ENCODE measurements at regions not wholly inside any gene's neighbourhood (a gene's known extent, or its start where the extent isn't known, plus 50 kb on each side); places are given as distances from the start of the nearest gene placed in this dataset.

DNA sequence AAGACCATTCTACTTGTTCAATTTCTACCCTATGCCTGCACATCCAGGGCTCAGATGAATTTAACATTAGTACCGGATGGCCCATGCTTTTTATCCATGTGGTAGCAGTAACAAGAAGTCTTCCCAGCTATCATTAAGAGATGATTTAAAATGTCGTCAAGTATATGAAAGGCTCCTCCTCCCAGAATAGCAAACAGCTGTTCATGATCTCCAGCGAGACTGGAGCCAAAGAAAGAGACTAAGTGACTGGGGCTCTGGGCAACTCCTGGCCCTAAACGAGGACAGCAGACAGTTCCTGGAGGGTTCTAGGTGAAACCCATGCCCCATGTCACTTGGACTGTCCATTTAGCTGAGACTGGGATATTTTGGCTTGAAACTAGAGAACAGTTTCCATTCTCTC lies 160.8 kb downstream of the CDC5L start (continued):
- TF ChIP-seq HMGA2 (CRISPR knock-in tag; IDR thresholded peaks at IDR 0.05): no peak
- no peak for TF ChIP-seq CREB1 (CRISPR knock-in tag; IDR thresholded peaks at IDR 0.05)
- TF ChIP-seq, protein P1, sequence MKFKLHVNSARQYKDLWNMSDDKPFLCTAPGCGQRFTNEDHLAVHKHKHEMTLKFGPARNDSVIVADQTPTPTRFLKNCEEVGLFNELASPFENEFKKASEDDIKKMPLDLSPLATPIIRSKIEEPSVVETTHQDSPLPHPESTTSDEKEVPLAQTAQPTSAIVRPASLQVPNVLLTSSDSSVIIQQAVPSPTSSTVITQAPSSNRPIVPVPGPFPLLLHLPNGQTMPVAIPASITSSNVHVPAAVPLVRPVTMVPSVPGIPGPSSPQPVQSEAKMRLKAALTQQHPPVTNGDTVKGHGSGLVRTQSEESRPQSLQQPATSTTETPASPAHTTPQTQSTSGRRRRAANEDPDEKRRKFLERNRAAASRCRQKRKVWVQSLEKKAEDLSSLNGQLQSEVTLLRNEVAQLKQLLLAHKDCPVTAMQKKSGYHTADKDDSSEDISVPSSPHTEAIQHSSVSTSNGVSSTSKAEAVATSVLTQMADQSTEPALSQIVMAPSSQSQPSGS (CRISPR knock-in tag; IDR thresholded peaks at IDR 0.05; ENCODE audit: borderline replicate concordance, low read depth): no peak

DNA sequence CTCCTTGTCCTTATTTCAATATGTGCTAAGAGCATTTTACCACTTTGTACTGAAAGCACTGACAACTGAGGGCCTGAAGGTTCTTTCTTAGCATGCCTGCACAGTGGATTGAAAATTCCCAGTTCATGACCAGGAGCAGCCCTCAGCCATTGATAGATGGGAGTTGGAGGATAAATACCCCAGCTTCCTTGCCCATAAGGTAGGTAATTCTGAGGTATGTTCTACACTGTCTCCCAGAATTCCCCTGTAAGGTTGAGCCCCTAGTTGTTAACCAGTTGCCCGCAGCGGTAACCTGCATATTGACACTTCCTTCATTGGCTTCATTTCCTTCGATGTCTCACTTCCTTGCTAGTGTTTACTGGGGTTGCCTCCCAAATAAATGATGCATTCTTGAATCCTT lies 162.0 kb downstream of the CDC5L start:
- ChIA-PET POLR2A (no interaction called here), CTCF (no interaction called here)
- 0 out of 2 replicates have a peak, but pooled peaks cover 3% of the 10 kb centered on the region for H3K9me3 Mint-ChIP-seq
- TF ChIP-seq RORB (CRISPR knock-in tag; IDR thresholded peaks at IDR 0.05) (no peak), TEAD1 (CRISPR knock-in tag; IDR thresholded peaks at IDR 0.05) (no peak), IRF2 (CRISPR knock-in tag; IDR thresholded peaks at IDR 0.05; ENCODE audit: borderline replicate concordance, low read depth) (no peak), ZBTB21 (CRISPR knock-in tag; IDR thresholded peaks at IDR 0.05; ENCODE audit: borderline replicate concordance) (no peak)
- TF ChIP-seq, protein P2, sequence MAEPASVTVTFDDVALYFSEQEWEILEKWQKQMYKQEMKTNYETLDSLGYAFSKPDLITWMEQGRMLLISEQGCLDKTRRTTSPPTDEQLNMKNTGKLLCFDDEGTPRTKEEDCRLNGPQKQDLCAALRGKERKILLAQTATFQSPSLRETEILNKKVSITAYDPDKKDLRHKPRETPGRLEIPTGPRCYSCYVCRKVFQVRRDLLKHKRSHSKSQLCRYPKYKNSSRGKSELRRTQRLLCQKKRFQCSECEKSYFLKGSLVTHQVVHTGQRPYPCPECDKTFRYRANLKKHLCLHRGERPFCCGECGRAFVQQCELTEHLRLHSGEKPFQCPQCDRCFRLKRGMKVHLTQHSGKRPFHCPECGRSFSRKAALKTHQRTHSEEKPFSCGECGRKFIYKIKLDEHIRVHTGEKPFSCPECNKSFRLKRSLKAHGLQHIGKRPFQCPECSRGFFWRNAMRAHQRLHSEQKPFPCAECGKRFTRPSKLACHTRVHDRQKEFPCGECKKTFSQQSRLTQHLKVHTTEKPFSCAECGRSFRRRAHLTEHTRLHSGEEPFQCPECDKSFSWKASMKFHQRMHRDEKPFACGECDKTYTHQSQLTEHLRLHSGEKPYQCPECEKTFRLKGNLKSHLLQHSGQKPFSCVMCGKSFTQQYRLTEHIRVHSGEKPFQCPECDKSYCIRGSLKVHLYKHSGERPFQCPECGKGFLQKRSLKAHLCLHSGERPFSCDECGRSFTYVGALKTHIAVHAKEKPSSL (CRISPR knock-in tag; conservative IDR thresholded peaks at IDR 0.05): no peak
- ATAC-seq (no peak), DNase-seq (ENCODE audit: low spot score) (no peak)
- H3K4me3 Mint-ChIP-seq: no peak overlapping the region
- H3K27me3 Mint-ChIP-seq (ENCODE audit: low read depth): no peaks in the 10 kb centered on the region
- H3K4me1 Mint-ChIP-seq: peaks cover 4% of the 10 kb centered on the region; the same call in 1 of the 2 replicates
- H3K27ac Mint-ChIP-seq: no peak overlapping the region
- no peaks in the 10 kb centered on the region for H3K36me3 Mint-ChIP-seq

DNA sequence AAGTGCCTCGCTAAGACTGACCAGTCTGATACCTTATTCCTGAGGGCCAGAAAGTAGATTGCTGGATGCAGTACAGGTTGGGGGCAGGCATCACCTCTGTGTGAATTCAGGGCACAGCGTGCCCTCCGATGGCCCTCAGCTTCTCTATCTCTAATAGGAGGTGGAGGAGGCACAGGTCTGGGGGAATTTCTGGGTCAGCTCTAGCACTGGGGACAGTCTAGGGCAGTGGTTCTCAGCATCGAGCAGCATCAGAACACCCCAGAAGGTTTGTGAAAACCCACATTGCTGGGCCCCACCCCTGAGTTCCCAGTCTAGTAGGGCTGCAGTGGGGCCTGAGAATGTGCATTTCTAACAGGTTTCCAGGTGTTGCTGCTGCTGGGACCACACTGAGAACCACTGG lies 166.7 kb downstream of the CDC5L start:
- H3K36me3 Mint-ChIP-seq: no peaks in the 10 kb centered on the region
- no peaks in the 10 kb centered on the region for H3K9me3 Mint-ChIP-seq
- peaks cover 7% of the 10 kb centered on the region for H3K4me1 Mint-ChIP-seq
- TF ChIP-seq SMAD4 (CRISPR knock-in tag; IDR thresholded peaks at IDR 0.05) (no peak), GABPB1 (CRISPR knock-in tag; IDR thresholded peaks at IDR 0.05) (no peak), NFYB (CRISPR knock-in tag; conservative IDR thresholded peaks at IDR 0.05; ENCODE audit: low read depth) (no peak), RORB (CRISPR knock-in tag; IDR thresholded peaks at IDR 0.05) (no peak), CBFB (CRISPR knock-in tag; IDR thresholded peaks at IDR 0.05; ENCODE audit: low read depth) (no peak), ZNF423 (CRISPR knock-in tag; IDR thresholded peaks at IDR 0.05) (no peak), ZNF416 (CRISPR knock-in tag; IDR thresholded peaks at IDR 0.05) (no peak), OVOL2 (CRISPR knock-in tag; IDR thresholded peaks at IDR 0.05; ENCODE audit: borderline replicate concordance) (no peak)
- TF ChIP-seq, protein P3, sequence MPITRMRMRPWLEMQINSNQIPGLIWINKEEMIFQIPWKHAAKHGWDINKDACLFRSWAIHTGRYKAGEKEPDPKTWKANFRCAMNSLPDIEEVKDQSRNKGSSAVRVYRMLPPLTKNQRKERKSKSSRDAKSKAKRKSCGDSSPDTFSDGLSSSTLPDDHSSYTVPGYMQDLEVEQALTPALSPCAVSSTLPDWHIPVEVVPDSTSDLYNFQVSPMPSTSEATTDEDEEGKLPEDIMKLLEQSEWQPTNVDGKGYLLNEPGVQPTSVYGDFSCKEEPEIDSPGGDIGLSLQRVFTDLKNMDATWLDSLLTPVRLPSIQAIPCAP (CRISPR knock-in tag; IDR thresholded peaks at IDR 0.05): no peak
- H3K27ac Mint-ChIP-seq: no peak overlapping the region
- no peaks in the 10 kb centered on the region for H3K27me3 Mint-ChIP-seq (ENCODE audit: low read depth)
- DNase-seq (ENCODE audit: low spot score) (no peak), ATAC-seq (no peak)
- CTCF ChIA-PET: no interaction called here
- no peak overlapping the region for H3K4me3 Mint-ChIP-seq
- POLR2A ChIA-PET: no interaction called here

GRCh38 chr6:44554861-44555260 lies 167.4 kb downstream of the CDC5L start:
- no peak for DNase-seq (ENCODE audit: low spot score)
- no peaks in the 10 kb centered on the region for H3K27me3 Mint-ChIP-seq (ENCODE audit: low read depth)
- POLR2A ChIA-PET: no interaction called here
- H3K4me1 Mint-ChIP-seq: peaks cover 12% of the 10 kb centered on the region
- ATAC-seq: no peak
- no peak overlapping the region for H3K4me3 Mint-ChIP-seq
- CTCF ChIA-PET: no interaction called here
- no peak overlapping the region for H3K27ac Mint-ChIP-seq
- H3K9me3 Mint-ChIP-seq: no peaks in the 10 kb centered on the region
- H3K36me3 Mint-ChIP-seq: no peaks in the 10 kb centered on the region
- no peak for TF ChIP-seq TP53 (CRISPR knock-in tag; IDR thresholded peaks at IDR 0.05)
- no peak for TF ChIP-seq ATF3 (CRISPR knock-in tag; conservative IDR thresholded peaks at IDR 0.05)
- TF ChIP-seq, protein P4, sequence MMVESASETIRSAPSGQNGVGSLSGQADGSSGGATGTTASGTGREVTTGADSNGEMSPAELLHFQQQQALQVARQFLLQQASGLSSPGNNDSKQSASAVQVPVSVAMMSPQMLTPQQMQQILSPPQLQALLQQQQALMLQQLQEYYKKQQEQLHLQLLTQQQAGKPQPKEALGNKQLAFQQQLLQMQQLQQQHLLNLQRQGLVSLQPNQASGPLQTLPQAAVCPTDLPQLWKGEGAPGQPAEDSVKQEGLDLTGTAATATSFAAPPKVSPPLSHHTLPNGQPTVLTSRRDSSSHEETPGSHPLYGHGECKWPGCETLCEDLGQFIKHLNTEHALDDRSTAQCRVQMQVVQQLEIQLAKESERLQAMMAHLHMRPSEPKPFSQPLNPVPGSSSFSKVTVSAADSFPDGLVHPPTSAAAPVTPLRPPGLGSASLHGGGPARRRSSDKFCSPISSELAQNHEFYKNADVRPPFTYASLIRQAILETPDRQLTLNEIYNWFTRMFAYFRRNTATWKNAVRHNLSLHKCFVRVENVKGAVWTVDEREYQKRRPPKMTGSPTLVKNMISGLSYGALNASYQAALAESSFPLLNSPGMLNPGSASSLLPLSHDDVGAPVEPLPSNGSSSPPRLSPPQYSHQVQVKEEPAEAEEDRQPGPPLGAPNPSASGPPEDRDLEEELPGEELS (CRISPR knock-in tag; IDR thresholded peaks at IDR 0.05): no peak
- no peak for TF ChIP-seq NFATC4 (CRISPR knock-in tag; IDR thresholded peaks at IDR 0.05)
- TF ChIP-seq ZNF138 (CRISPR knock-in tag; conservative IDR thresholded peaks at IDR 0.05): no peak
- TF ChIP-seq HMGXB4 (CRISPR knock-in tag; IDR thresholded peaks at IDR 0.05): no peak
